ENCODE measurements at regions not wholly inside any gene's neighbourhood (a gene's known extent, or its start where the extent isn't known, plus 50 kb on each side); places are given as distances from the start of the nearest gene placed in this dataset.

GRCh38 chr2:196551014-196551413, 88.5 kb upstream of the CCDC150 start:
- no peak overlapping the region for H3K4me3 ChIP-seq
- DNase-seq: no peak
- no peaks in the 10 kb centered on the region for H3K9me3 ChIP-seq
- H3K4me1 ChIP-seq: no peaks in the 10 kb centered on the region
- H3K36me3 ChIP-seq: no peaks in the 10 kb centered on the region
- ATAC-seq: no peak
- TF ChIP-seq CTCF (IDR thresholded peaks at IDR 0.05): no peak
- intact Hi-C loops (cut with DNase I): no loop called here
- no peak overlapping the region for H3K27ac ChIP-seq
- no peaks in the 10 kb centered on the region for H3K27me3 ChIP-seq (ENCODE audit: low read depth)

- Histone ChIP-seq H3K27me3 (ENCODE audit: low read depth) (no peaks in the 10 kb centered on the region), H3K9me3 (no peaks in the 10 kb centered on the region), H3K27ac (no peak overlapping the region), H3K4me3 (no peak overlapping the region), H3K36me3 (no peaks in the 10 kb centered on the region), H3K4me1 (no peaks in the 10 kb centered on the region)
- intact Hi-C loops (cut with DNase I): no loop called here
- no peak for TF ChIP-seq CTCF (IDR thresholded peaks at IDR 0.05)
- no peak for DNase-seq
- no peak for ATAC-seq
Observed at GRCh38 chr2:196555161-196555560, 84.4 kb upstream of the CCDC150 start.

DNA sequence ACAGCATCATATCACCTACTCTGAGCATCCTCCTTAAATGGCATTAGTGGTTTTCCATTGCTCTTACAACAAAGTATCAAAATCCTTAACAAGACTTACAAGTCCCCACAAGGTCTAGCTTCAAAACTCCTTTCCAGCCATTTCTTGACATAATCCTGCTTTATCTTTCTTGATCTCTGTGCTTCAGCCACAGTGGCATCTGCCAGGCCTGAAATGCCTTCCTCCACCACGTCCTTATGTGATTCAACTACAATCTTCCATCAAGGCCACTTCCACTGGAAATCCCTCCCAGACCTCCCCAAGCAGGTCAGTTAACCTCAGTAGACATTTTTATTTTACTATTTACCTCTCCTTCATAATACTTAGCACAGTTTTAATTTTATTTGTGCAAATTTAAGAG, 83.8 kb upstream of the CCDC150 start:
- no peak for ATAC-seq
- H3K9me3 ChIP-seq: no peaks in the 10 kb centered on the region
- H3K4me3 ChIP-seq: no peak overlapping the region
- H3K4me1 ChIP-seq: no peaks in the 10 kb centered on the region
- no peaks in the 10 kb centered on the region for H3K27me3 ChIP-seq (ENCODE audit: low read depth)
- H3K27ac ChIP-seq: no peak overlapping the region
- TF ChIP-seq CTCF (IDR thresholded peaks at IDR 0.05): no peak
- intact Hi-C loops (cut with DNase I): no loop called here
- no peak for DNase-seq
- no peaks in the 10 kb centered on the region for H3K36me3 ChIP-seq

DNA sequence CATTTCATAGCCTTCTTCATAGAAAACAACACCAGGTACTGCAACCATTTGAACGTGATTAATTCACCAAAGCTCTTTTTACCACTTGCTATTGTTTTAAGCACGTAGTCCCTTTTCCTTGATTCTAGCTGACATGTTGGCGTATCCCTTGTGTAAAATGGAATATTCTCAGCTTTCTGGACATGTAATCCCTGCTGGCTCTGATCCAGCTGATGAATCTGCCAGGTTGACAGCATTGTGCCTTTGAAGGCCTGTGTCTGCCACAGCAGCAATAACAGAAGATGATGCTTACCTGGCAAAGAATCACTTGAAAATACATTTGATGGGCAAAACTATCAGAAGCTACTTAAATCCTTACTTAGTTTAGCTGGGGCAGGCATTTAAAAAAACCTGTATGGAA, 81.0 kb upstream of the CCDC150 start:
- intact Hi-C loops (cut with DNase I): no loop called here
- no peaks in the 10 kb centered on the region for H3K36me3 ChIP-seq
- no peaks in the 10 kb centered on the region for H3K27me3 ChIP-seq (ENCODE audit: low read depth)
- ATAC-seq (no peak), DNase-seq (no peak)
- no peak for TF ChIP-seq CTCF (IDR thresholded peaks at IDR 0.05)
- H3K9me3 ChIP-seq: no peaks in the 10 kb centered on the region
- H3K27ac ChIP-seq: no peak overlapping the region
- H3K4me3 ChIP-seq: no peak overlapping the region
- H3K4me1 ChIP-seq: no peaks in the 10 kb centered on the region

- no peak for TF ChIP-seq CTCF (IDR thresholded peaks at IDR 0.05)
- Histone ChIP-seq H3K9me3 (no peaks in the 10 kb centered on the region), H3K36me3 (no peaks in the 10 kb centered on the region), H3K27me3 (ENCODE audit: low read depth) (no peaks in the 10 kb centered on the region), H3K4me1 (no peaks in the 10 kb centered on the region), H3K4me3 (no peak overlapping the region), H3K27ac (no peak overlapping the region)
- ATAC-seq (no peak), DNase-seq (no peak)
- intact Hi-C loops (cut with DNase I): no loop called here
Observed at GRCh38 chr2:196563876-196564275, 75.6 kb upstream of the CCDC150 start.

Measured in lower lobe of right lung (tissue), 2 donors.